Mucosa of descending colon (tissue), 3 donors: ENCODE measurements at regions not wholly inside any gene's neighbourhood (a gene's known extent, or its start where the extent isn't known, plus 50 kb on each side); places are given as distances from the start of the nearest gene placed in this dataset.

ENCODE experiments used
- ATAC-seq: fragments of 200-7000 bp; cut with Tn5 transposase; one replicate; pipeline ENCODE4 v1.9.1; 2020; ENCODE audit warnings: mild to moderate bottlenecking, moderate library complexity
- DNase-seq, 3 donors: peaks; one replicate each; pipeline ENCODE4 v3.0.0-alpha.2; 2020
- H3K36me3 ChIP-seq: fragments of 200-600 bp; one replicate; pipeline ENCODE4 v1.8.0; 2021; ENCODE audit warnings: low read depth, mild to moderate bottlenecking
- H3K4me1 ChIP-seq: fragments of 200-600 bp; one replicate; pipeline ENCODE4 v1.8.0; 2021; ENCODE audit warnings: low read depth, mild to moderate bottlenecking
- H3K4me3 ChIP-seq: fragments of 200-600 bp; one replicate; pipeline ENCODE4 v1.8.0; 2021; ENCODE audit warnings: mild to moderate bottlenecking
- H3K9me3 ChIP-seq: fragments of 200-600 bp; one replicate; pipeline ENCODE4 v1.8.0; 2021; ENCODE audit warnings: mild to moderate bottlenecking
- intact Hi-C, 2 donors: fragments of 100-400 bp; cut with DNase I in 1 of 2; cut with micrococcal nuclease in 1 of 2; formaldehyde crosslinking; loops; one replicate each; pipeline versions ENCODE4 v1.11.0 to v1.11.1; 2022; cut with DNase I, micrococcal nuclease
- TF ChIP-seq, protein P1 (sequence below): fragments of 200-600 bp; IDR thresholded peaks from one replicate; pipeline ENCODE4 v1.8.0; 2022; ENCODE audit warnings: antibody characterized with exemption, mild to moderate bottlenecking
- donor health status: DM: no; HTN: no; CAD: no; lungs with moderate emphysema.
- donor health status: DM: no; HTN: no; CAD: no.
- donor health status: DM: no; HTN: yes; CAD: no.

DNA sequence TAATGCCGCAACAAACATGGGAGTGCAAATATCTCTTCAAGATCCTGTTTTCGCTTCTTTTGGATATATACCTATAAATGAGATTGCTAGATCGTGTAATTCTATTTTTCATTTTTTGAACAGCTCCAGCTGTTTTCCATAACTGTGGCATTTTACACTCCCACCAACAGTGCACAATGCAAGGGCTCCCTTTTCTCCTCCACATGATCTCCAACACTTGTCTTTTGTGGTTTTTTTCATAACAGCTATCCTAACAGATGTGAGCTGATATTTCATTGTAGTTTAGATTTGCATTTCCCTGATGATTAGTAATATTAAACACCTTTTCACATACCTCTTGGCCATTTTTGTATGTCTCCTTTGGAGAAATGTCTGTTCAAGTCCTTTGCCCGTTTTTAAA is 58.6 kb upstream of the TJP1 start:
- ATAC-seq = no peak
- no peak for DNase-seq
- Histone ChIP-seq H3K9me3 (no peaks in the 10 kb centered on the region), H3K4me1 (no peaks in the 10 kb centered on the region), H3K4me3 (no peak overlapping the region), H3K36me3 (no peaks in the 10 kb centered on the region)
- TF ChIP-seq, protein P1, sequence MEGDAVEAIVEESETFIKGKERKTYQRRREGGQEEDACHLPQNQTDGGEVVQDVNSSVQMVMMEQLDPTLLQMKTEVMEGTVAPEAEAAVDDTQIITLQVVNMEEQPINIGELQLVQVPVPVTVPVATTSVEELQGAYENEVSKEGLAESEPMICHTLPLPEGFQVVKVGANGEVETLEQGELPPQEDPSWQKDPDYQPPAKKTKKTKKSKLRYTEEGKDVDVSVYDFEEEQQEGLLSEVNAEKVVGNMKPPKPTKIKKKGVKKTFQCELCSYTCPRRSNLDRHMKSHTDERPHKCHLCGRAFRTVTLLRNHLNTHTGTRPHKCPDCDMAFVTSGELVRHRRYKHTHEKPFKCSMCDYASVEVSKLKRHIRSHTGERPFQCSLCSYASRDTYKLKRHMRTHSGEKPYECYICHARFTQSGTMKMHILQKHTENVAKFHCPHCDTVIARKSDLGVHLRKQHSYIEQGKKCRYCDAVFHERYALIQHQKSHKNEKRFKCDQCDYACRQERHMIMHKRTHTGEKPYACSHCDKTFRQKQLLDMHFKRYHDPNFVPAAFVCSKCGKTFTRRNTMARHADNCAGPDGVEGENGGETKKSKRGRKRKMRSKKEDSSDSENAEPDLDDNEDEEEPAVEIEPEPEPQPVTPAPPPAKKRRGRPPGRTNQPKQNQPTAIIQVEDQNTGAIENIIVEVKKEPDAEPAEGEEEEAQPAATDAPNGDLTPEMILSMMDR = no peak
- intact Hi-C loops = no loop called here

DNA sequence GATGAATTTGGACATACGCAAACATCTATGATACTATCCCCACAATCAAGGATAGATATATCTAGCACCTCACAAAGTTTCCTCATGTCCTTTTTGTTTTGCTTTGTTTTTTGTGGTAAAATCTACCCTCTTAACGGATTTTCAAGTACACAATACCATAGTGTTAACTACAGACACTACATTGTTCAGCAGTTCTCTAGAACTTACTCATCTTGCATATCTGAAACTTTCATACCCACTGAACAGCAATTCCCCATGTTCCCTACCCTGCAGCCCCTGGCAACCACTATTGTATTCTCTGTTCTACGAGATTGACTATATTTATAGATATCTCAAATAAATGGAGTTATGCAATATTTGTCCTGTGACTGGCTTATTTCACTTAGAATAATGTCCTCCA is 58.1 kb upstream of the TJP1 start:
- intact Hi-C loops = no loop called here
- TF ChIP-seq, protein P1 = no peak
- Histone ChIP-seq H3K36me3 (no peaks in the 10 kb centered on the region), H3K9me3 (no peaks in the 10 kb centered on the region), H3K4me1 (no peaks in the 10 kb centered on the region), H3K4me3 (no peak overlapping the region)
- ATAC-seq = no peak
- no peak for DNase-seq

DNA sequence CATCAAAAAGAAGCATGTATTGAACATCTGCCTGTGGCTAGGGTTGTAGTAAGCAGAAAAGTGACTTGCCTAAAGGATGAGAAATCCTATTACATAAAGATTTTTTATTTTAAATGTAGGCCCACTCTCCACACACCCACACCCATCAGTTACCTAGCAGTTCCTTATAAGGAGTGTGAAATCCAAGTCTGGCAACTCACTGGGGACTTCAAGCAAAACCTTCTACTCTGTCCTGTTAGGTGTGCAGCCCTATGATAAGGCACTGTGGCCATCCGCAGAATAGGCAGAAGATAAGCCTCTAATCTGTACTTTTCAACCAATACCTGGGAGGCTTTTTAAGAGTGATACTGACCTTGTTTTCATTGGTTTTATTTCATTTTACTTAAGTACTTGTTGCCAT is 52.7 kb upstream of the TJP1 start:
- H3K36me3 ChIP-seq = no peaks in the 10 kb centered on the region
- intact Hi-C loops = loop anchor here in 1 of 2 donors (10.0 kb wide), 1 partner anchor 60 kb away; no protein-coding TSS in a partner anchor
- DNase-seq (no peak), ATAC-seq (no peak)
- TF ChIP-seq, protein P1 = no peak
- no peak overlapping the region for H3K4me3 ChIP-seq
- H3K4me1 ChIP-seq = no peaks in the 10 kb centered on the region
- no peaks in the 10 kb centered on the region for H3K9me3 ChIP-seq

DNA sequence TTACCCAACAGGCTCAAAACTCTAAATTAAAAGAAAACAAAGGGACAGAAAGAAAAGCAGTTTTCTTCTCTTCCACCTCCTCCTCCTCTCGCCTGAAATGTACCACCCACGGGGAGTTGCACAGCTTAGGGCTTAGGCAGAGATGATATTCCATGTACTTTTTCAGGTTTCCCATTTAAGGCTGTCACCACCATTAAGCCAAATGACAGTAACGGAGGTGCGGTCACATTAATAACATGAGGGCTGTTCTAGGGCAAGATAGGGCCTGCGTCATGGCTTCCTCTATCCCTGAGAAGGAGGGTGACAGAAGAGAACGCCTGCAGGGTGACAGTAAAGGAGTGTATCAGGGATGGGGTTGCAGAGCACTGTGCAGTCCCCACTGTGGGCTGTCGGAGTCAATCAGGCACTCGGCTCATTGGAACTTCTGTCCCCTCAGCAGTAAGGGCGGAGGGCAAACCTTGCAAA is 51.7 kb upstream of the TJP1 start:
- no peak for DNase-seq
- TF ChIP-seq, protein P1 = no peak
- H3K9me3 ChIP-seq = no peaks in the 10 kb centered on the region
- H3K4me3 ChIP-seq = no peak overlapping the region
- ATAC-seq = no peak
- H3K36me3 ChIP-seq = no peaks in the 10 kb centered on the region
- intact Hi-C loops = loop anchor here in 1 of 2 donors (10.0 kb wide), 1 partner anchor 61 kb away; no protein-coding TSS in a partner anchor
- no peaks in the 10 kb centered on the region for H3K4me1 ChIP-seq

DNA sequence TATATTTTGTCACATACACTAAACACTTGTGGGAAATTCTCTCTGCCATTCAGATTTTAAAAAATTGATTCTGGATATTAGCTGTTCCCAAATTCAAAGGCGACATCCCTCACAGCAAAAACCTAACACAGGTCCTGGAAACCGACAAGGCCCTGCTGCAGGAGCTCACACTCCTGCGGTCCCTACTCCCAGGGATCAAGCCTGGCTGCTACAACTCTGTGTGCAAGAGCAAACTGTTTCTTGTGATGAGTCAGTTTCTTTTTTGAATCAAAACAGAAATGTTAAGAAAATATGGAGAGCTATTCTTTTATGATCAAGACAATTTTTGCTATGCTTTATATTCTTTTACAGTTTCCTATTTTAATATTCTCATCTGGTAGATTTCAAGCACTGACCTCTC is 51.0 kb upstream of the TJP1 start:
- Histone ChIP-seq H3K9me3 (no peaks in the 10 kb centered on the region), H3K36me3 (no peaks in the 10 kb centered on the region), H3K4me1 (no peaks in the 10 kb centered on the region), H3K4me3 (no peak overlapping the region)
- DNase-seq (no peak), ATAC-seq (no peak)
- TF ChIP-seq, protein P1 = no peak
- intact Hi-C loops = loop anchor here in 1 of 2 donors (10.0 kb wide), 1 partner anchor 62 kb away; no protein-coding TSS in a partner anchor

DNA sequence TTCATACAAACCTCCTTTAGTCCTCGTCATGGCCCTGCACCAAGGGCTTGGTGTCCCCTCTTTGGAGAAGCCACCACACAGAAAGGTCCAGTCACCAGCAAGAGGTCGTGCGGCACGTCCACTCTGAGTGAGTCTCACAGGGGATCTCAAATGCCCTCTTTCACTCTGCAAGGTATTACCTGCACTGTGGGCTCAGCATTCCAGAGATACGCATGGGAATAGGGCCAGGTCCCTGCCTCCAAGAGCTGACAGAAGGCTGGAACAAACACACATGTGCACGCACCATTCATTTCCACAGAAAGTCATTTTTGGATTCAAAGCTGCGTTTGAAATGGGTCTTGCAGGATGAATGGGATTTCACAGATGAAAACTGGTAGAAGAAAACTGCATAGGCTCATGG is 50.4 kb upstream of the TJP1 start:
- TF ChIP-seq, protein P1 = no peak
- no peaks in the 10 kb centered on the region for H3K9me3 ChIP-seq
- no peaks in the 10 kb centered on the region for H3K4me1 ChIP-seq
- intact Hi-C loops = loop anchor here in 1 of 2 donors (10.0 kb wide), 1 partner anchor 62 kb away; no protein-coding TSS in a partner anchor
- no peaks in the 10 kb centered on the region for H3K36me3 ChIP-seq
- no peak overlapping the region for H3K4me3 ChIP-seq
- no peak for ATAC-seq
- DNase-seq = no peak
